ENCODE measurements at regions not wholly inside any gene's neighbourhood (a gene's known extent, or its start where the extent isn't known, plus 50 kb on each side); places are given as distances from the start of the nearest gene placed in this dataset.
A peak's percentile ranks its signal among the peaks of the same experiment; 100 is the strongest.

GRCh38 chr20:54284928-54285704, 77.2 kb downstream of the PFDN4 start:
- H3K27ac ChIP-seq, result no peak overlapping the region
- peak; percentile 41 for DNase-seq (ENCODE audit: low spot score)
- CTCF ChIA-PET, result interaction anchor here (0.6 kb wide), 2 partner anchors 49 to 1553 kb away, joined by 3 read pairs; no protein-coding TSS in a partner anchor
- POLR2A ChIA-PET (ENCODE audit: low non-redundant PET), result no interaction called here
- no peak for TF ChIP-seq CTCF (conservative IDR thresholded peaks at IDR 0.05; ENCODE audit: low read depth)

DNA sequence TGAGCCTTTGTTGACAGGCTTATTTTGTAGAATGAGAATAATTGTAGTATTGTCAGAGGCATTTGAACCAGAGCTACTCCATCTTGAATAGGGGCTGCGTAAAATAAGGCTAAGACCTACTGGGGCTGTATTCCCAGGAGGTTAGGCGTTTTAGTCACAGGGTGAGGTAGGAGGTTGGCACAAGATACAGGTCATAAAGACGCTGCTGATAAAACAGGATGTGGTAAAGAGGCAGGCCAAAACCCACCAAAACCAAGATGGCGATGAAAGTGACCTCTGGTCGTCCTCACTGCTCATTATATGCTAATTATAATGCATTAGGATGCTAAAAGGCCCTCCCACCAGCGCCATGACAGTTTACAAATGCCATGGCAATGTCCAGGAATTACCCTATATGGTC, 82.7 kb downstream of the PFDN4 start:
- H3K27ac ChIP-seq, result no peak overlapping the region
- POLR2A ChIA-PET (ENCODE audit: low non-redundant PET), result no interaction called here
- DNase-seq (ENCODE audit: low spot score), result no peak
- TF ChIP-seq CTCF (conservative IDR thresholded peaks at IDR 0.05; ENCODE audit: low read depth), result no peak
- CTCF ChIA-PET, result no interaction called here

DNA sequence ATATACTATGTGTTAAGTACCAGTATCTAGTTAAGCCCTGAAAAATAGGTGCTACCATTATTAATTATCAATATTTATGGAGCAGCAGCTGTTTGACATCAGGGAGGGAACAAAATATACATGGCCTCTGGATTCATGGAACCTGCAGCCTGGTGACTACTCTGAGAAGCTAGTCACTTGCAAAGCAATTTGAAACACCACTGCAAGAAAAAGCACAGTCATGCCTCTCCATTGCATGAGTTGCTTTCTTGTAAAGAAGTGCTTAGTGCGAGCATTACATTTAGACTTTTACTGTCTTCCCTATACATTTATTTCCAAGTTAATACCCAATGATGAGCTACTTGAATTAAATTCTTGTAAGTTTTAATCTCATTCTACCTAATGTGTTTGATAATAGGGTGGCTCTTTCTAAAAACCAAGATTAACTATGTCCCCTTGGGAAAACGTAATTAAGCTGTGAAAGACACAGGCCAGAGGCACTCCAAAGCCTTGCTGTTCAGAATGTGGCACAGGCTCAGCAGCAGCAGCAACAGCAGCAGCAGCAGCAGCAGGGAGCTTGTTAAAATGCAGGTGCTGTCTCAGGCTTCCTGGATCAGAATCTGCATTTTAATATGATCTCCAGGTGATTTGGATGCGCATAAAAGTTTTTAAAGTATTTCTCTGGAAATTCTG, 83.6 kb downstream of the PFDN4 start:
- POLR2A ChIA-PET (ENCODE audit: low non-redundant PET), result no interaction called here
- TF ChIP-seq CTCF (conservative IDR thresholded peaks at IDR 0.05; ENCODE audit: low read depth), result no peak
- no peak for DNase-seq (ENCODE audit: low spot score)
- H3K27ac ChIP-seq, result no peak overlapping the region
- CTCF ChIA-PET, result no interaction called here

DNA sequence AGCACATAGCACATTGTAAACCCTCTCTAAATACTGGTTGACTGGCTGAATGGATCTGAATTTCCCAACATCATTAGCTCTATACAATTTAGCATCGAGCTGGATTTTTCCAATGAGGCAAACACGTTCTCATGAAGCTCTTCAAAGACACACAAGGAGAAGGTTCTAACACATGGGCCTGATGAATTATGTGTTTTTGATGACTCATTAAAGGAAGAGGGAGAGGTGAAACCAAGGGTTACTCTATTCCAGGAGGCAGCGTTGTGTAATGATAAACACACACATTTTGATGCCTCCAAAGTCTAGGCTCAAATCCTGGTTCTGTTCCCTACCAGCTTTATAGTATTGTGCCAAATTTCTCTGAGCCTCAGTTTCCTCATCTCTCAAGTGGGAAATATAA, 84.3 kb downstream of the PFDN4 start:
- no peak overlapping the region for H3K27ac ChIP-seq
- DNase-seq (ENCODE audit: low spot score), result peak; percentile 26
- CTCF ChIA-PET, result interaction anchor here (0.7 kb wide), 1 partner anchor 203 kb away, joined by 3 read pairs; no protein-coding TSS in a partner anchor
- TF ChIP-seq CTCF (conservative IDR thresholded peaks at IDR 0.05; ENCODE audit: low read depth), result no peak
- POLR2A ChIA-PET (ENCODE audit: low non-redundant PET), result no interaction called here

GRCh38 chr20:54293526-54293925, 85.6 kb downstream of the PFDN4 start:
- no peak for DNase-seq (ENCODE audit: low spot score)
- no peak overlapping the region for H3K27ac ChIP-seq
- TF ChIP-seq CTCF (conservative IDR thresholded peaks at IDR 0.05; ENCODE audit: low read depth), result no peak
- ChIA-PET POLR2A (ENCODE audit: low non-redundant PET) (no interaction called here), CTCF (no interaction called here)

DNA sequence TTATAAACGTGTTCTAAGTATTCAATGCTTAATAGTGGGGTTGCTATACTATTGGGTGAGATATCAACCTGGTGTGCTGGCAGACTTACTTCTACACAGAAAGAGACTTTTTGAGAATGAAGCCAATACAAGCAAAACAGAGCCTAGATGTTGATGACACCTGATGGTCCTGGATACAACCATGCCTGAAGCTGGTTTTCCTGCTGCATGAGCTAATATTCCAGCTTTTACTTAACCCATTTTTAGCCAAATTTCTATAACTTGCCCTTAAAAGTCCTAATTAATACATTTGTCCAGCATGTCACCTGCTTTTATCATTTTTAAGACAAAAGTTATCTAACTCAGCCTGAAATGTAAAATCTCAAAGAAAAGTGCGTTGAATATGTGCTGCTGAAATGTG, 86.2 kb downstream of the PFDN4 start:
- no peak overlapping the region for H3K27ac ChIP-seq
- no peak for TF ChIP-seq CTCF (conservative IDR thresholded peaks at IDR 0.05; ENCODE audit: low read depth)
- POLR2A ChIA-PET (ENCODE audit: low non-redundant PET), result no interaction called here
- CTCF ChIA-PET, result interaction anchor here (0.6 kb wide), 1 partner anchor 601 kb away, joined by 5 read pairs; no protein-coding TSS in a partner anchor
- DNase-seq (ENCODE audit: low spot score), result no peak
